ENCODE measurements at regions not wholly inside any gene's neighbourhood (a gene's known extent, or its start where the extent isn't known, plus 50 kb on each side); places are given as distances from the start of the nearest gene placed in this dataset.

GRCh38 chr6:134368670-134369069, 50.8 kb upstream of the SGK1 start:
- no peak for TF ChIP-seq CTCF (IDR thresholded peaks at IDR 0.05; ENCODE audit: low read depth, low read length)
- no peak for DNase-seq (ENCODE audit: extremely low read depth, low read depth)

All from AG09319 (cell line).